Transverse colon (tissue), 4 donors: ENCODE measurements at regions not wholly inside any gene's neighbourhood (a gene's known extent, or its start where the extent isn't known, plus 50 kb on each side); places are given as distances from the start of the nearest gene placed in this dataset.

Source experiments
- DNase-seq: peaks from one replicate; pipeline ENCODE4 v3.0.0-alpha.2; 2019
- H3K27ac ChIP-seq, 4 donors: fragments of 200-600 bp; sonication (generic); 2 replicates each; pipeline ENCODE4 v1.5.1; 2016 to 2018; ENCODE audit warnings: inconsistent platforms in 4 of 4
- H3K27me3 ChIP-seq: fragments of 200-600 bp; sonication (generic); 2 replicates; pipeline ENCODE4 v1.5.1; 2017; ENCODE audit warnings: inconsistent platforms
- H3K36me3 ChIP-seq, 4 donors: fragments of 200-600 bp; sonication (generic); 2 replicates each; pipeline ENCODE4 v1.5.1; 2017 to 2019; ENCODE audit warnings: inconsistent platforms in 4 of 4
- H3K4me1 ChIP-seq, 4 donors: fragments of 200-600 bp; sonication (generic); 2 replicates each; pipeline ENCODE4 v1.5.1; 2017 to 2020; ENCODE audit warnings: inconsistent platforms in 4 of 4
- H3K4me3 ChIP-seq, 4 donors: fragments of 200-600 bp; sonication (generic); 1 replicate in 1 of 4; 2 replicates in 3 of 4; pipeline versions ENCODE4 v1.5.1 to v1.6.1; 2017 to 2019; ENCODE audit warnings: inconsistent platforms in 4 of 4
- H3K9me3 ChIP-seq, 2 donors: fragments of 200-600 bp; sonication (generic); 2 replicates each; pipeline ENCODE4 v1.5.1; 2017 to 2019; ENCODE audit warnings: inconsistent platforms in 2 of 2
- CTCF ChIP-seq, 5 experiments: fragments of 200-600 bp in 3 of 5; fragments of 450-650 bp in 2 of 5; sonication (generic) in 3 of 5; IDR thresholded peaks; 1 replicate in 2 of 5; 2 replicates in 3 of 5; pipeline ENCODE4 v1.5.1; 2016 to 2017; ENCODE audit warnings: antibody characterized with exemption in 5 of 5, inconsistent platforms in 3 of 5, mild to moderate bottlenecking in 2 of 5, moderate library complexity in 1 of 5
- EP300 ChIP-seq: sonication (generic); formaldehyde crosslinking; IDR thresholded peaks from one replicate; pipeline ENCODE4 v1.6.1; 2017; ENCODE audit warnings: antibody characterized with exemption, low read depth
- POLR2A ChIP-seq: fragments of 450-650 bp; IDR thresholded peaks from one replicate; pipeline ENCODE4 v1.6.1; 2016; ENCODE audit warnings: antibody characterized with exemption, mild to moderate bottlenecking, moderate library complexity
- POLR2AphosphoS5 ChIP-seq, 3 donors: sonication (generic); formaldehyde crosslinking; IDR thresholded peaks; one replicate each; pipeline ENCODE4 v1.6.1; 2016; ENCODE audit warnings: antibody characterized with exemption in 3 of 3
- WGBS, 2 donors: methylation state at CpG; one replicate each; pipeline ENCODE4 v1.1.5; 2018; ENCODE audit warnings: low coverage in 1 of 2; 5-methylcytosine and 5-hydroxymethylcytosine counted together
- in situ Hi-C, 4 donors: fragments of 200-750 bp; cut with MboI; loops; one replicate each; pipeline versions ENCODE4 v1.15.0 to v1.15.1; 2017; ENCODE audit warnings: low sequenced_read_pairs in 3 of 4, low pct_ligation_motif_present in 1 of 4, low pct_unique_long_range_greater_than_20kb in 1 of 4
- intact Hi-C: fragments of 100-400 bp; cut with DNase I; formaldehyde crosslinking; loops from one replicate; pipeline ENCODE4 v1.15.1; 2023; ENCODE audit warnings: low total_unique reads

- Histone ChIP-seq H3K4me1 (no peaks in the 10 kb centered on the region), H3K27ac (no peak overlapping the region), H3K27me3 (no peaks in the 10 kb centered on the region), H3K36me3 (no peaks in the 10 kb centered on the region), H3K4me3 (no peak overlapping the region), H3K9me3 (peaks cover 0 to 4% of the 10 kb centered on the region in 2 donors)
- WGBS, 2 donors = 60 to 79% methylated on average over 1 to 4 of the region's 4 CpGs
- in situ Hi-C loops (no loop called here), intact Hi-C loops (no loop called here)
- no peak for DNase-seq
- TF ChIP-seq EP300 (no peak), POLR2A (no peak), CTCF (IDR thresholded peaks at IDR 0.05) (no peak), POLR2AphosphoS5 (IDR thresholded peaks at IDR 0.05) (no peak)
Observed at GRCh38 chr6:60695232-60695631, 1590.8 kb downstream of the KHDRBS2 start.

DNA sequence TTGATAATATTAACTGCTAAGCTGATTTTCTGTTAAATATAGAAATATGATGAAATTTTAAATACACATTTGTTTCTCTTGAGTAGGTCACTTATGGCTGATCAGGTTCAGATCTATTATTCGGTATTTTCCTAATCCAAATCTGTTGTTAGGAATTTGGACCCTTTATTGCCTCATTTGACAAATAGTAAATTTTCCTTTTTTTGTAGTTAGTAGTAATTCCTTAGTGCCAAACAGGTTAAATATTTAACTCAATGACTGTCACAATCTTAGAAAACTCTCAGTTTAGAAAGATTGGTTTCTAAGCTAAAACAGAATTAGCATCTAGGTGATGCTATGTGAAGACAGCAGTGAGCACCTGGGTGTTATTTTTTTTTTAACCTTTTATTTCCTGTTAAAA lies 1598.9 kb downstream of the KHDRBS2 start:
- no peak for DNase-seq
- TF ChIP-seq POLR2A (no peak), CTCF (IDR thresholded peaks at IDR 0.05) (no peak), EP300 (no peak), POLR2AphosphoS5 (IDR thresholded peaks at IDR 0.05) (no peak)
- Histone ChIP-seq H3K36me3 (no peaks in the 10 kb centered on the region), H3K27me3 (no peaks in the 10 kb centered on the region), H3K4me1 (no peaks in the 10 kb centered on the region), H3K27ac (no peak overlapping the region), H3K9me3 (peaks cover 0 to 2% of the 10 kb centered on the region in 2 donors), H3K4me3 (no peak overlapping the region)
- in situ Hi-C loops (no loop called here), intact Hi-C loops (no loop called here)
- 73 to 76% methylated on average over 1 of the region's 1 CpG for WGBS, 2 donors

- Histone ChIP-seq H3K4me1 (no peaks in the 10 kb centered on the region), H3K27ac (no peak overlapping the region), H3K9me3 (no peaks in the 10 kb centered on the region), H3K27me3 (no peaks in the 10 kb centered on the region), H3K36me3 (no peaks in the 10 kb centered on the region), H3K4me3 (no peak overlapping the region)
- no peak for DNase-seq
- intact Hi-C loops = no loop called here
- TF ChIP-seq POLR2A = no peak
- no peak for TF ChIP-seq POLR2AphosphoS5 (IDR thresholded peaks at IDR 0.05)
- no peak for TF ChIP-seq EP300
- TF ChIP-seq CTCF (IDR thresholded peaks at IDR 0.05) = no peak
- in situ Hi-C loops = no loop called here
Observed at GRCh38 chr6:60681806-60682205, 1604.2 kb downstream of the KHDRBS2 start.

DNA sequence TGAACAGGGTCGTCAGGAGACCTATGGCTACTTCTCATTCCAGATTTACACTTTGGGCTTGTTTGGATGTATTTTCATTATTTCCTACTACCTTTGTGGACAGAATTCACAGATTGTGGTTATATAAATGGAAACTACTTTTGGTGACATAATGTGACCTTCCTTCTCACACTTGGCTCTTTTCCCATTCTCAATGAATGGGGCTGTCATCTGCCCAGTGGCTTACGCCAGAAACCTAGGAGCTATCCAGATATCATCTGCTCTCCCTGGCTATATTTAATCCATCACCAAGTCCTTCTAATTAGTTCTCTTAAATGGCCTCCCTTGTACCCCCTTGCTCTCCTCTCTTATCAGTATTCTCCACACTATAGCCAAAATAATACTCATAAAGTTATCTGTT lies 1606.8 kb downstream of the KHDRBS2 start:
- Histone ChIP-seq H3K4me1 (no peaks in the 10 kb centered on the region), H3K9me3 (no peaks in the 10 kb centered on the region), H3K4me3 (no peak overlapping the region), H3K27ac (no peak overlapping the region), H3K27me3 (no peaks in the 10 kb centered on the region), H3K36me3 (no peaks in the 10 kb centered on the region)
- intact Hi-C loops (no loop called here), in situ Hi-C loops (no loop called here)
- no peak for DNase-seq
- no peak for TF ChIP-seq POLR2A
- no peak for TF ChIP-seq CTCF (IDR thresholded peaks at IDR 0.05)
- WGBS, 2 donors = 75 to 81% methylated on average over 2 of the region's 2 CpGs
